Common myeloid progenitor, CD34-positive (primary cell): ENCODE measurements at regions not wholly inside any gene's neighbourhood (a gene's known extent, or its start where the extent isn't known, plus 50 kb on each side); places are given as distances from the start of the nearest gene placed in this dataset.

Source experiments
- CTCF ChIA-PET: fragments of 350-600 bp; sonication (Branson Sonifier 250); formaldehyde crosslinking; loops from one replicate; lab custom pipeline; 2021; ENCODE audit warnings: antibody characterized with exemption; lab: Charles Lee
- POLR2A ChIA-PET: fragments of 350-600 bp; sonication (Branson Sonifier 250); formaldehyde crosslinking; loops from one replicate; lab custom pipeline; 2021; ENCODE audit warnings: antibody characterized with exemption; lab: Charles Lee
- DNase-seq, 3 donors: peaks; one replicate each; pipeline versions ENCODE4 v3.0.0 to v3.0.0-alpha.2; 2013
- H3K27ac ChIP-seq, 2 experiments: 1 replicate in 1 of 2; 2 replicates in 1 of 2; pipeline ENCODE4 v1.7.0; 2013; ENCODE audit warnings: inconsistent platforms in 2 of 2, low read length in 2 of 2, mild to moderate bottlenecking in 2 of 2, low read depth in 1 of 2, moderate library complexity in 1 of 2; ENCODE audit not compliant: severe bottlenecking in 2 of 2, insufficient read depth in 1 of 2, poor library complexity in 1 of 2
- H3K27me3 ChIP-seq, 5 experiments: replicated peaks in 2 of 5; 1 replicate in 3 of 5; 2 replicates in 2 of 5; pipeline versions ENCODE4 v1.6.1 to v1.7.0; 2013; ENCODE audit warnings: low read length in 4 of 5, mild to moderate bottlenecking in 2 of 5, moderate library complexity in 2 of 5, inconsistent platforms in 1 of 5; ENCODE audit not compliant: insufficient read depth in 5 of 5, control insufficient read depth in 4 of 5
- H3K36me3 ChIP-seq, 4 experiments: 1 replicate in 2 of 4; 2 replicates in 2 of 4; pipeline versions ENCODE4 v1.6.1 to v1.7.0; 2013; ENCODE audit warnings: low read length in 3 of 4, control low read depth in 1 of 4, mild to moderate bottlenecking in 1 of 4; ENCODE audit not compliant: control insufficient read depth in 4 of 4, insufficient read depth in 4 of 4
- H3K4me1 ChIP-seq, 4 experiments: 1 replicate in 3 of 4; 2 replicates in 1 of 4; pipeline versions ENCODE4 v1.6.1 to v1.7.1; 2013; ENCODE audit warnings: low read length in 3 of 4, mild to moderate bottlenecking in 3 of 4, control low read depth in 1 of 4, inconsistent platforms in 1 of 4, moderate library complexity in 1 of 4; ENCODE audit not compliant: control insufficient read depth in 4 of 4, insufficient read depth in 4 of 4; ENCODE audit errors: control extremely low read depth in 1 of 4
- H3K4me3 ChIP-seq, 7 experiments: 1 replicate in 4 of 7; 2 replicates in 3 of 7; pipeline versions ENCODE4 v1.5.1 to v1.7.0; 2013; ENCODE audit warnings: mild to moderate bottlenecking in 7 of 7, low read length in 6 of 7, moderate library complexity in 6 of 7, inconsistent platforms in 2 of 7, low read depth in 2 of 7, control low read depth in 1 of 7; ENCODE audit not compliant: insufficient read depth in 4 of 7, control insufficient read depth in 1 of 7; ENCODE audit errors: extremely low read depth in 1 of 7
- H3K9me3 ChIP-seq, 5 experiments: 1 replicate in 4 of 5; 2 replicates in 1 of 5; pipeline versions ENCODE4 v1.6.1 to v1.7.1; 2013; ENCODE audit warnings: low read length in 4 of 5, mild to moderate bottlenecking in 2 of 5, inconsistent platforms in 1 of 5, low read depth in 1 of 5, moderate library complexity in 1 of 5; ENCODE audit not compliant: control insufficient read depth in 4 of 5, insufficient read depth in 2 of 5; ENCODE audit errors: control extremely low read depth in 1 of 5
- WGBS: methylation state at CpG from one replicate; pipeline ENCODE4 v1.1.5; 2013; ENCODE audit not compliant: insufficient coverage; 5-methylcytosine and 5-hydroxymethylcytosine counted together

GRCh38 chr5:86124333-86124732 lies 493.4 kb upstream of the COX7C start:
- no peak overlapping the region for H3K27ac ChIP-seq
- DNase-seq, result no peak
- H3K4me3 ChIP-seq, result no peak overlapping the region
- no peaks in the 10 kb centered on the region for H3K9me3 ChIP-seq
- ChIA-PET CTCF (no interaction called here), POLR2A (no interaction called here)
- no peaks in the 10 kb centered on the region for H3K4me1 ChIP-seq
- H3K36me3 ChIP-seq, result no peaks in the 10 kb centered on the region
- no peaks in the 10 kb centered on the region for H3K27me3 ChIP-seq
- 100% methylated on average over 2 of the region's 3 CpGs for WGBS

- no peaks in the 10 kb centered on the region for H3K4me1 ChIP-seq
- POLR2A ChIA-PET, result no interaction called here
- H3K36me3 ChIP-seq, result no peaks in the 10 kb centered on the region
- DNase-seq, result no peak
- no peaks in the 10 kb centered on the region for H3K9me3 ChIP-seq
- 57% methylated on average over 1 of the region's 2 CpGs for WGBS
- H3K27ac ChIP-seq, result no peak overlapping the region
- CTCF ChIA-PET, result no interaction called here
- H3K27me3 ChIP-seq, result no peaks in the 10 kb centered on the region
- H3K4me3 ChIP-seq, result no peak overlapping the region
Observed at GRCh38 chr5:86125731-86126601, 491.8 kb upstream of the COX7C start.

- no CpG with 5 or more reads among the region's 1 CpG for WGBS
- POLR2A ChIA-PET, result no interaction called here
- Histone ChIP-seq H3K27ac (no peak overlapping the region), H3K4me3 (no peak overlapping the region), H3K36me3 (no peaks in the 10 kb centered on the region), H3K27me3 (no peaks in the 10 kb centered on the region), H3K9me3 (no peaks in the 10 kb centered on the region), H3K4me1 (no peaks in the 10 kb centered on the region)
- CTCF ChIA-PET, result interaction anchor here (1.2 kb wide), 1 partner anchor 12 kb away, joined by 3 read pairs; no protein-coding TSS in a partner anchor
- no peak for DNase-seq
Observed at GRCh38 chr5:86127696-86128095, 490.0 kb upstream of the COX7C start.

- CTCF ChIA-PET, result no interaction called here
- Histone ChIP-seq H3K27me3 (no peaks in the 10 kb centered on the region), H3K4me1 (no peaks in the 10 kb centered on the region), H3K27ac (no peak overlapping the region), H3K36me3 (no peaks in the 10 kb centered on the region), H3K4me3 (no peak overlapping the region), H3K9me3 (no peaks in the 10 kb centered on the region)
- no peak for DNase-seq
- POLR2A ChIA-PET, result no interaction called here
Observed at GRCh38 chr5:86129009-86129408, 488.7 kb upstream of the COX7C start.

- Histone ChIP-seq H3K27ac (no peak overlapping the region), H3K9me3 (peaks cover 0 to 1% (median 0%) of the 10 kb centered on the region in 5 experiments), H3K4me3 (no peak overlapping the region), H3K4me1 (no peaks in the 10 kb centered on the region), H3K27me3 (no peaks in the 10 kb centered on the region), H3K36me3 (no peaks in the 10 kb centered on the region)
- 92% methylated on average over 2 of the region's 2 CpGs for WGBS
- no peak for DNase-seq
- POLR2A ChIA-PET, result no interaction called here
- CTCF ChIA-PET, result no interaction called here
Observed at GRCh38 chr5:86137297-86137696, 480.4 kb upstream of the COX7C start.

GRCh38 chr5:86143837-86144236 lies 473.9 kb upstream of the COX7C start:
- Histone ChIP-seq H3K27ac (no peak overlapping the region), H3K4me1 (no peaks in the 10 kb centered on the region), H3K36me3 (no peaks in the 10 kb centered on the region), H3K27me3 (no peaks in the 10 kb centered on the region), H3K9me3 (peaks cover 0 to 1% (median 0%) of the 10 kb centered on the region in 5 experiments), H3K4me3 (no peak overlapping the region)
- DNase-seq, result no peak
- CTCF ChIA-PET, result no interaction called here
- POLR2A ChIA-PET, result no interaction called here
- 46% methylated on average over 2 of the region's 3 CpGs for WGBS

GRCh38 chr5:86152988-86153560 lies 464.7 kb upstream of the COX7C start:
- Histone ChIP-seq H3K27me3 (no peaks in the 10 kb centered on the region), H3K9me3 (no peaks in the 10 kb centered on the region), H3K4me1 (no peaks in the 10 kb centered on the region), H3K4me3 (no peak overlapping the region), H3K27ac (no peak overlapping the region), H3K36me3 (no peaks in the 10 kb centered on the region)
- CTCF ChIA-PET, result interaction anchor here (1.0 kb wide), 1 partner anchor 8 kb away, joined by 4 read pairs; no protein-coding TSS in a partner anchor
- no peak for DNase-seq
- 93% methylated on average over 3 of the region's 3 CpGs for WGBS
- POLR2A ChIA-PET, result no interaction called here
